ENCODE measurements at regions not wholly inside any gene's neighbourhood (a gene's known extent, or its start where the extent isn't known, plus 50 kb on each side); places are given as distances from the start of the nearest gene placed in this dataset.

DNA sequence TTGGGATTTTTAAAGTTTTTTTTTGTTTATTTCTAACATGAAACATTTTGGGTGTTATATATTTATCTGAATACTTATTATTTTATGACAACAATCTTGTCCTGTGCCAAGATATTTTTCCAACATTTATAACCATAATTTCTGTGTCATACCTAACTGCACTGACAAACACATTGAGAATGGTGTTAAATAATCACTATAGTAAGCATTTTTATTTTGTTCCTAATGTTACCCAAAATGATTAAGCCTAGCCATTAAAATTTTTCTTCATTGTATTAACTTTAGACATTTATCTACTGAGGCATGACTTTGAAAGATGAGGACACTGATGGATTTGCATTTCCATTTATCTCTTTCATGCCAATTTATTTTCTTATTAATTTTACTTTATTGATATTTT is 91.6 kb upstream of the STK32A start:
- Histone ChIP-seq H3K4me1 (ENCODE audit: insufficient read depth, low read length) (no peaks in the 10 kb centered on the region), H3K27me3 (ENCODE audit: insufficient read depth, low read length) (no peaks in the 10 kb centered on the region), H3K9me3 (ENCODE audit: insufficient read depth, low read depth, low read length) (no peaks in the 10 kb centered on the region), H3K9ac (ENCODE audit: low read depth, low read length) (no peak overlapping the region), H3K36me3 (ENCODE audit: insufficient read depth, low read length) (no peaks in the 10 kb centered on the region), H3K4me3 (ENCODE audit: low read length) (no peak overlapping the region), H3K27ac (ENCODE audit: low read depth, low read length) (no peak overlapping the region)

DNA sequence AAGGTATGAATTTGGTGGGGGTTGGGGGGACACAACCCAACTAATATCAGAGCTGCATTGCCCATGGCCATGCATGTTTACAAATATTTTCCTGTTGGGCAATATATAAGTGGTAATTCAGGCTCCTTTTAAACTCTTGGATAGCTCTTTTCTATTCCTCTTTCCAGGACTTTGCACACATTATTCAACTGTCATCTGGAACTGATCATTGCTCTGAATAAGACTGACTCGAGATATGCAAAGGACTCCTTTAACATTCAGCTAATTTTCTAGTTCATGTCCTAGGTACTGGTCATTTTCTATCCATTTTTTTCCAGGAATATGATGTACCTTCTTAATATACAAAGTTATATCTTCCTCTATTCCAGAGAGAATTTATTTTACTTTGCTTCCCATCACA is 89.5 kb upstream of the STK32A start:
- no peaks in the 10 kb centered on the region for H3K27me3 ChIP-seq (ENCODE audit: insufficient read depth, low read length)
- H3K4me3 ChIP-seq (ENCODE audit: low read length): no peak overlapping the region
- no peak overlapping the region for H3K27ac ChIP-seq (ENCODE audit: low read depth, low read length)
- WGBS: 90% methylated on average over 1 of the region's 1 CpG
- no peaks in the 10 kb centered on the region for H3K4me1 ChIP-seq (ENCODE audit: insufficient read depth, low read length)
- H3K9ac ChIP-seq (ENCODE audit: low read depth, low read length): no peak overlapping the region
- H3K36me3 ChIP-seq (ENCODE audit: insufficient read depth, low read length): no peaks in the 10 kb centered on the region
- no peaks in the 10 kb centered on the region for H3K9me3 ChIP-seq (ENCODE audit: insufficient read depth, low read depth, low read length)

DNA sequence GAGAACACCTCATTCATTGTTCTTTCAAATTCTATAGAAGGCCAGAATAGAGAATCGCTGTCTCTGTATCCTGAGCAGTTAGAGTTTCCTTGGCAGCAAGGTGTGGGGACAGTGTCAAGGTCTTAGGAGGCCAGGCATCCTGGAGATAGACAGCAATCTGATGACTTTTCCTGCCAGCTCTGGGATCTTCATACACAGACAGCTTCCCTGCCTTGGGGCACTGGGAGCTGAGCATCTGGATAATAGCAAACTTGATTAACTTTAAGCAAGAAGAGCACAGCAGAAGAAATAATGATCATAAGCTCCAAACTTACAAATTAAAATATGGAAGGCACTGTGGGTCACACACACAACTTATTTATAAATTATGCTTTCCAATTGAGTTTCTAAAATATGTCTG is 86.1 kb upstream of the STK32A start:
- H3K27me3 ChIP-seq (ENCODE audit: insufficient read depth, low read length): no peaks in the 10 kb centered on the region
- H3K4me3 ChIP-seq (ENCODE audit: low read length): no peak overlapping the region
- 85% methylated on average over 1 of the region's 1 CpG for WGBS
- H3K27ac ChIP-seq (ENCODE audit: low read depth, low read length): no peak overlapping the region
- no peaks in the 10 kb centered on the region for H3K9me3 ChIP-seq (ENCODE audit: insufficient read depth, low read depth, low read length)
- no peak overlapping the region for H3K9ac ChIP-seq (ENCODE audit: low read depth, low read length)
- no peaks in the 10 kb centered on the region for H3K4me1 ChIP-seq (ENCODE audit: insufficient read depth, low read length)
- no peaks in the 10 kb centered on the region for H3K36me3 ChIP-seq (ENCODE audit: insufficient read depth, low read length)

DNA sequence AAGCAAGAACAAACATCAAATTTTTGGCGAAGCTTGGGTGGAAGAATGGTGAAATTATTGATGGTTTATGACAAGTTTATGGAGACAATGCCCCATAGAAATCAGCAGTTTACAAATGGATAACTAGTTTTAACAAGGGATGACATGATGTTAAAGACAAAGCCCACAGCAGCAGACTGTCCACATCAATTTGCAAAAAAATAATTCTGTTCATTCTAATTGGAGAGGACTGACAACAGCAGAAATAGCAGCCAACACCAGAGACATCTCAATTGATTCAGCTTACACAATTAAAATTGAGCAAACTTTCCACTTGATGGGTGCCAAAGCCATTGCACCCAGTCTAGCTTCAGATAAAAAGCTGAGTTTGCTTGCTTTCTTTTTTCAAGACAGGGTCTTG is 82.7 kb upstream of the STK32A start:
- no peak overlapping the region for H3K9ac ChIP-seq (ENCODE audit: low read depth, low read length)
- no peak overlapping the region for H3K27ac ChIP-seq (ENCODE audit: low read depth, low read length)
- H3K4me3 ChIP-seq (ENCODE audit: low read length): no peak overlapping the region
- H3K27me3 ChIP-seq (ENCODE audit: insufficient read depth, low read length): no peaks in the 10 kb centered on the region
- H3K36me3 ChIP-seq (ENCODE audit: insufficient read depth, low read length): no peaks in the 10 kb centered on the region
- no peaks in the 10 kb centered on the region for H3K9me3 ChIP-seq (ENCODE audit: insufficient read depth, low read depth, low read length)
- 100% methylated on average over 1 of the region's 1 CpG for WGBS
- no peaks in the 10 kb centered on the region for H3K4me1 ChIP-seq (ENCODE audit: insufficient read depth, low read length)

DNA sequence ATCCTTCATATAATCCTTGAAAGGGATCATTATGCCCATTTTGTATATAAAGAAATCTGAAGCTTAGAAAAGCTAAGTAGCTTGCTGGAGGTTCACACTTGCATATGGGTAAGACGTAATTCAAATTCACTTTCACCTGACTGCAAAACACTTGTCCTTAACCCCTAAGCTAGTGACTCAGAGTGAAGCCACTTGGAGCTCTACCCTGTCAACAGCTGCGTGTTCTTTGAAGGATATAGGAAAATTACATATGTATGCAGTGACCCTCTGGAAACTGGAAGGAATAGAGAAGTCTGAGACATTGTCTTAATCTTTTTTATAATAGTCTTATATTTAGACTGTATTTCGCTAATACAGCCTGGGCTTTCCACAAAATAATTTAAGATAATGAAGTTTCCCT is 80.0 kb upstream of the STK32A start:
- Histone ChIP-seq H3K9ac (ENCODE audit: low read depth, low read length) (no peak overlapping the region), H3K27ac (ENCODE audit: low read depth, low read length) (no peak overlapping the region), H3K4me1 (ENCODE audit: insufficient read depth, low read length) (no peaks in the 10 kb centered on the region), H3K27me3 (ENCODE audit: insufficient read depth, low read length) (no peaks in the 10 kb centered on the region), H3K9me3 (ENCODE audit: insufficient read depth, low read depth, low read length) (no peaks in the 10 kb centered on the region), H3K36me3 (ENCODE audit: insufficient read depth, low read length) (no peaks in the 10 kb centered on the region), H3K4me3 (ENCODE audit: low read length) (no peak overlapping the region)
- WGBS: 58% methylated on average over 2 of the region's 3 CpGs

DNA sequence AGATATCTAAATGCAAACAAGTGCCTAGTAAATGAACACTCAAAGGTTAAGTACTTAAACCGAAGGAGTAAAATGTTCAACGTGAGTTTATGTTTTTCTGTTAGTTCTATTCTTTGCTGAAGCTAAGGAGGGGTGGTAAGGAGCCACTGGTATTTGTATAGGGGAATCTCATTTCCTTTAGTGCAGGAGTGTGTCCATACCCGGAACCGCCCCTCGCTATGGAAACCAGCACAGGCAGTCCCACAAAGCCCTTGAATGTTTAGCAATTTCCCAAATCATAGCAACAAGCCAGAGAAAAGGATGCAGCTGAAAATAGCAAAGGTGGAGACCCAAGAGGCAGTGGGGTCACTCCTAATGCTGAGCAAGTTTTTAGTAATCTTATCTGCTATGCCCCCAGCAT is 78.8 kb upstream of the STK32A start:
- WGBS: 91% methylated on average over 5 of the region's 5 CpGs
- Histone ChIP-seq H3K36me3 (ENCODE audit: insufficient read depth, low read length) (no peaks in the 10 kb centered on the region), H3K4me3 (ENCODE audit: low read length) (no peak overlapping the region), H3K9me3 (ENCODE audit: insufficient read depth, low read depth, low read length) (no peaks in the 10 kb centered on the region), H3K27ac (ENCODE audit: low read depth, low read length) (no peak overlapping the region), H3K27me3 (ENCODE audit: insufficient read depth, low read length) (no peaks in the 10 kb centered on the region), H3K9ac (ENCODE audit: low read depth, low read length) (no peak overlapping the region), H3K4me1 (ENCODE audit: insufficient read depth, low read length) (no peaks in the 10 kb centered on the region)

DNA sequence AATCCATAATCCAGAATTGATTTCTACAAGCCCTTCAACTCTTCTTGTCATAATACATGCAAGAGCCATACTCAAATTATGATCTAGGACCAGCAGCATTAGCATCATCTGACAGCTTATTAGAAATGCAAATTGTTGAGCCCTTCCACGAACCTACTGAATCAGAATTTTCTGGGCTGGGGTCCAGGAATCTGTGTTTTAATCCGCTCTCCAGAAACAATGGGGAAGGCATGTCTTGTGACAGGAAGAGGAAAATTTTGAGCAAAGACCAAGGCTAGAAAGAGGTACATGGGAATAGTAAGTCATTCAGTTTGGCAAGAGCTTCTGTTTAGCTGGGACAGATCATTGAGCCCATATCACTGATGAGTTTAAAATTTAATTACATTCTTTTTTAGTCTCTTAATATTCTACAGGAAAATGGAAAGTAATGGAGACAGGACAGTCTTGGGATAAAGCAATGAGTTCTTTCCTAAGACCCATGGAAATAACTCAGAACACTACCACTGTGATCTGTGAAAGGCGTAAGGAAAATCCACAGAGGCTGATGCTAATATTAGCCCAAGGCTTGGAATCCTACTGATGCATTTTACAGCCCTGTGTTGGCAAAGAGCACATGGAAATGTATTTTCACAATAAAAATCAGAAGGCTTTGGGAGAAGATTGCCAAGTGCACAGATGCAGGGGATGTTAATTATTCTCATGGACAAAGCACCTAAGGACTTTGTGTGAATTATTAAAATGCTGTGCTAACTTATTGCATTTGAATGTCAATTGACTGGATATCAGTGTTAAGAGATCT is 73.7 kb upstream of the STK32A start:
- H3K9me3 ChIP-seq (ENCODE audit: insufficient read depth, low read depth, low read length): no peaks in the 10 kb centered on the region
- no peak overlapping the region for H3K4me3 ChIP-seq (ENCODE audit: low read length)
- H3K27me3 ChIP-seq (ENCODE audit: insufficient read depth, low read length): no peaks in the 10 kb centered on the region
- H3K27ac ChIP-seq (ENCODE audit: low read depth, low read length): no peak overlapping the region
- no peak overlapping the region for H3K9ac ChIP-seq (ENCODE audit: low read depth, low read length)
- 91% methylated on average over 3 of the region's 3 CpGs for WGBS
- H3K36me3 ChIP-seq (ENCODE audit: insufficient read depth, low read length): no peaks in the 10 kb centered on the region
- no peaks in the 10 kb centered on the region for H3K4me1 ChIP-seq (ENCODE audit: insufficient read depth, low read length)

DNA sequence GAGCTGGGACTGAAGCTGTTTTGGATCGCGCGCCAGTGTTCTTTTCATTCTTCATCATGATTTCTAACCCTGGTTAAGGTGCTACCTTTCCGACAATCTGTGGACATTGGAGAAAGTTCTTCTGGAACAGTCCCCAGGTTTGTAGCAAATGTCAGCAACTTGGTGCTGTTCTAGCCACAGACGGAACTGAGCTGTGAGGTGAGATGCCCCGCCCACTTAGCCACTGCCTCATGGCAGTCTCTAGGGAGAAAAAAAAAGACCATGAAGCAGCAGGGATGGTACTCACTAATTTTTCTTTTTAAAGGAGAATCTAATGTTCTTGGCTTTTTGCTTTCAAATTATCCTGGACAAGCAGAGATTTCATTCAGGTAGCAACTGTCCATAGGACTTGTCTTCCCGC is 72.1 kb upstream of the STK32A start:
- Histone ChIP-seq H3K4me1 (ENCODE audit: insufficient read depth, low read length) (no peaks in the 10 kb centered on the region), H3K36me3 (ENCODE audit: insufficient read depth, low read length) (no peaks in the 10 kb centered on the region), H3K4me3 (ENCODE audit: low read length) (no peak overlapping the region), H3K9ac (ENCODE audit: low read depth, low read length) (no peak overlapping the region), H3K27me3 (ENCODE audit: insufficient read depth, low read length) (no peaks in the 10 kb centered on the region), H3K27ac (ENCODE audit: low read depth, low read length) (no peak overlapping the region), H3K9me3 (ENCODE audit: insufficient read depth, low read depth, low read length) (no peaks in the 10 kb centered on the region)
- WGBS: 88% methylated on average over 7 of the region's 7 CpGs

DNA sequence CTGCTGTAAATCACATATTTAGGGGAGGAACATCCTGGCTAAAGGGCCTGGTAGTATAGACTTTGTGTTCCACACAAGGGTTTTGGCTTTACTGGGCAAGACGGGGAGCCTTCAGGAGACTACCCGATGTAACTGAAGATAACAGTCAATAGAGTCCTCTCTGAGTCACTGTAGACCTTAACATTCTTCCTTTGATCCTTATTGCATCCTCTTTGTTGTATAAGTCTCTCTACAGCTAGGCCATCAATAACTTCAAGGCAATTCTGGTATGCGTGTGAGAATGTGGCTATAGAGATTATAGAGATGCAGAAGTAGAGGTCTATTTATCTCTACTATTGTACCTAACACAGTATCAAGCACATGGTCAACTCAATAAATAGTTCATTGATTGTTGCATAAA is 67.3 kb upstream of the STK32A start:
- H3K27me3 ChIP-seq (ENCODE audit: insufficient read depth, low read length): no peaks in the 10 kb centered on the region
- no peaks in the 10 kb centered on the region; the same call in 1 of the 2 replicates for H3K4me1 ChIP-seq (ENCODE audit: insufficient read depth, low read length)
- WGBS: 72% methylated on average over 2 of the region's 3 CpGs
- no peak overlapping the region for H3K9ac ChIP-seq (ENCODE audit: low read depth, low read length)
- no peaks in the 10 kb centered on the region for H3K9me3 ChIP-seq (ENCODE audit: insufficient read depth, low read depth, low read length)
- H3K27ac ChIP-seq (ENCODE audit: low read depth, low read length): no peak overlapping the region
- no peaks in the 10 kb centered on the region for H3K36me3 ChIP-seq (ENCODE audit: insufficient read depth, low read length)
- H3K4me3 ChIP-seq (ENCODE audit: low read length): no peak overlapping the region

DNA sequence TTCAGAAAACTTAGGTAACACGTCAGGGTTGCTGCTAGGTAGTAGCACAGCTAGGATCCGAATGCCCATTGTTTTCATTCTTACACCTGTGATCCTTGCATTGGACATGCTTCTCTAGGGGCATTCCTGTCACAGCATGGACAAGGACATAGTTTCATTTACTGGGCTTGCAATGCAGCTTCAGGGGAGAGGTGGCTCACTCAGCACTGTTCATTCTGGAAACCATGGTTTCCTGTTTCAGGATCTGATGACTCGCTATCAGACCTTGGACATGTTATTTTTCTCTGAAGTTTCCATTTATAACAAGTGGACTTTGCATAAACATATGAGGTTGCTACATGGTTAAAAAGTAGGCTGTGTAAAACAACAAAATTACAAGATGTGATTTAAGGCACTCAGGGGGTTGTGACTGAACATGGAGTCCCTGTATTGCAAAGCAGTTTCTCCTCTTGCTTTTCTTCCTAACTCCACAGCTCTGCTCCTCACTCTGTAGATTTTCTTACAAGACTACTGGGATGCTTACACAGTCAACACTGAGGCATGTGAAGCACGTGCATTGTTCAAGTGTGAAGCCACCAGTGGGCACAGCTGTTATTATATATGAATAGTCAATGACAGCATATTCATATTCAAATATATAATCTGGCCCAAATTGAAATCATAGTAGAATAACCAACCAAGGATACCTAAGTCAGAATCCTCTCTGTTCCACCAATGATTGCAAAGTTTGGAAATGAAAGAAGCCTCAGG is 66.1 kb upstream of the STK32A start:
- H3K36me3 ChIP-seq (ENCODE audit: insufficient read depth, low read length): no peaks in the 10 kb centered on the region
- no peak overlapping the region for H3K9ac ChIP-seq (ENCODE audit: low read depth, low read length)
- H3K4me3 ChIP-seq (ENCODE audit: low read length): no peak overlapping the region
- 86% methylated on average over 3 of the region's 4 CpGs for WGBS
- H3K9me3 ChIP-seq (ENCODE audit: insufficient read depth, low read depth, low read length): no peaks in the 10 kb centered on the region
- H3K4me1 ChIP-seq (ENCODE audit: insufficient read depth, low read length): no peaks in the 10 kb centered on the region; the same call in 1 of the 2 replicates
- no peak overlapping the region for H3K27ac ChIP-seq (ENCODE audit: low read depth, low read length)
- H3K27me3 ChIP-seq (ENCODE audit: insufficient read depth, low read length): no peaks in the 10 kb centered on the region

DNA sequence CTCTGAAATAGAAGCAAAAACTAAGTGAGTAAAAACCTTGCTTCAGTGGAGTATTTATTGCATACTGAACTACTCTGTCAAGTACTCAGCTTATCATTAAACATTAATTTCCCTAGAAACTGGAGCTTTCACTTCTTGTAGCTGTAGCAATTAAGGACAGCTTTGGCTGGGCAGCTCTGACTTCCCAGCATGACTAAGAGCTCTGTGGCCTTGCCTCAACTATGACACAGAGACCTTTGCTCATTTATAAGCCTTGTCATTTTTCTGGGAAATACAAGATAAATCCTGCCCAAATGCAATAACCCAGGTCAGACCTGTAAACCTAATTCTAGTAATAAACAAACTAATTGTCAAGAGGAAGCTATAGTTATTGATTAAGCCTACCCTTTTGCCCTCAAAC is 65.4 kb upstream of the STK32A start:
- H3K9me3 ChIP-seq (ENCODE audit: insufficient read depth, low read depth, low read length): no peaks in the 10 kb centered on the region
- no peaks in the 10 kb centered on the region for H3K27me3 ChIP-seq (ENCODE audit: insufficient read depth, low read length)
- H3K4me3 ChIP-seq (ENCODE audit: low read length): no peak overlapping the region
- H3K9ac ChIP-seq (ENCODE audit: low read depth, low read length): no peak overlapping the region
- no peak overlapping the region for H3K27ac ChIP-seq (ENCODE audit: low read depth, low read length)
- no peaks in the 10 kb centered on the region; the same call in 1 of the 2 replicates for H3K4me1 ChIP-seq (ENCODE audit: insufficient read depth, low read length)
- H3K36me3 ChIP-seq (ENCODE audit: insufficient read depth, low read length): no peaks in the 10 kb centered on the region
